HEK293 (cell line): ENCODE measurements at regions not wholly inside any gene's neighbourhood (a gene's known extent, or its start where the extent isn't known, plus 50 kb on each side); places are given as distances from the start of the nearest gene placed in this dataset.

Experiments used
- CTCF ChIP-seq: fragments of 450-650 bp; formaldehyde crosslinking; IDR thresholded peaks from 2 replicates; pipeline ENCODE4 v1.5.1; 2016; ENCODE audit warnings: missing biosample characterization, missing genetic modification characterization
- MZF1 ChIP-seq: fragments of 450-650 bp; formaldehyde crosslinking; IDR thresholded peaks from 2 replicates; pipeline ENCODE4 v1.5.1; 2017; ENCODE audit warnings: missing biosample characterization, missing genetic modification characterization, borderline replicate concordance
- WT1 ChIP-seq: fragments of 450-650 bp; formaldehyde crosslinking; IDR thresholded peaks from 2 replicates; pipeline ENCODE4 v1.5.1; 2016; ENCODE audit warnings: missing biosample characterization, missing genetic modification characterization
- ZBTB44 ChIP-seq: fragments of 450-650 bp; IDR thresholded peaks from 2 replicates; pipeline ENCODE4 v1.5.1; 2018; ENCODE audit warnings: missing biosample characterization, mild to moderate bottlenecking, missing genetic modification characterization

- TF ChIP-seq ZBTB44 (tag by site-specific recombination) (no peak), CTCF (tag by site-specific recombination) (no peak), WT1 (tag by site-specific recombination) (no peak), MZF1 (tag by site-specific recombination) (no peak)
These were observed 533.1 kb downstream of the TBL1XR1 start for GRCh38 chr3:176663837-176664831.
